HG02870 (cell line): ENCODE measurements at regions not wholly inside any gene's neighbourhood (a gene's known extent, or its start where the extent isn't known, plus 50 kb on each side); places are given as distances from the start of the nearest gene placed in this dataset.

ENCODE experiments used
- ATAC-seq: cut with Tn5 transposase; IDR thresholded peaks from one replicate; pipeline ENCODE4 v1.9.1; 2021; ENCODE audit warnings: mild to moderate bottlenecking, moderate library complexity; ENCODE audit not compliant: unreplicated experiment

GRCh38 chr2:147657086-147658000 lies 187.5 kb upstream of the ACVR2A start:
- ATAC-seq: no peak

- ATAC-seq: no peak
These were observed 194.8 kb upstream of the ACVR2A start for GRCh38 chr2:147649998-147650397.

- no peak for ATAC-seq
These were observed 195.5 kb upstream of the ACVR2A start for GRCh38 chr2:147649286-147649685.

- no peak for ATAC-seq
These were observed 196.4 kb upstream of the ACVR2A start for GRCh38 chr2:147648471-147648870.

- no peak for ATAC-seq
These were observed 197.0 kb upstream of the ACVR2A start for GRCh38 chr2:147647816-147648215.

GRCh38 chr2:147646818-147647468 lies 197.9 kb upstream of the ACVR2A start:
- no peak for ATAC-seq

GRCh38 chr2:147644491-147644890 lies 200.3 kb upstream of the ACVR2A start:
- no peak for ATAC-seq

GRCh38 chr2:147642765-147643164 lies 202.1 kb upstream of the ACVR2A start:
- ATAC-seq: no peak

- ATAC-seq: no peak
These were observed 203.2 kb upstream of the ACVR2A start for GRCh38 chr2:147641651-147642050.

GRCh38 chr2:147639891-147640290 lies 204.9 kb upstream of the ACVR2A start:
- ATAC-seq: peak; percentile 81

- ATAC-seq: no peak
These were observed 205.4 kb upstream of the ACVR2A start for GRCh38 chr2:147639386-147639785.

GRCh38 chr2:147636886-147637285 lies 207.9 kb upstream of the ACVR2A start:
- ATAC-seq: no peak

- ATAC-seq: no peak
These were observed 208.5 kb upstream of the ACVR2A start for GRCh38 chr2:147636238-147636882.

- ATAC-seq: no peak
These were observed 210.0 kb upstream of the ACVR2A start for GRCh38 chr2:147634826-147635225.

GRCh38 chr2:147632198-147632597 lies 212.6 kb upstream of the ACVR2A start:
- no peak for ATAC-seq

- no peak for ATAC-seq
These were observed 213.5 kb upstream of the ACVR2A start for GRCh38 chr2:147631294-147631693.

- ATAC-seq: no peak
These were observed 214.2 kb upstream of the ACVR2A start for GRCh38 chr2:147630585-147630984.

GRCh38 chr2:147628971-147629421 lies 215.8 kb upstream of the ACVR2A start:
- peak; percentile 57 for ATAC-seq

GRCh38 chr2:147623328-147623727 lies 221.5 kb upstream of the ACVR2A start:
- ATAC-seq: peak; percentile 95

GRCh38 chr2:147621656-147622197 lies 223.1 kb upstream of the ACVR2A start:
- ATAC-seq: no peak

- ATAC-seq: no peak
These were observed 225.0 kb upstream of the ACVR2A start for GRCh38 chr2:147619808-147620207.
